D721Med (cell line): ENCODE measurements at regions not wholly inside any gene's neighbourhood (a gene's known extent, or its start where the extent isn't known, plus 50 kb on each side); places are given as distances from the start of the nearest gene placed in this dataset.

ENCODE experiments used
- DNase-seq: peaks from one replicate; pipeline ENCODE4 v3.0.0; 2011; ENCODE audit warnings: low spot score; ENCODE audit not compliant: insufficient read length
- FAIRE-seq: peaks from 2 replicates; lab custom pipeline; 2011; peaks lifted over from hg19 to GRCh38; lab: Jason Lieb, UNC
- CTCF ChIP-seq: IDR thresholded peaks from 2 replicates; pipeline ENCODE4 v1.5.1; 2012; ENCODE audit warnings: mild to moderate bottlenecking, control low read depth; ENCODE audit not compliant: insufficient read depth; ENCODE audit errors: missing control alignments

DNA sequence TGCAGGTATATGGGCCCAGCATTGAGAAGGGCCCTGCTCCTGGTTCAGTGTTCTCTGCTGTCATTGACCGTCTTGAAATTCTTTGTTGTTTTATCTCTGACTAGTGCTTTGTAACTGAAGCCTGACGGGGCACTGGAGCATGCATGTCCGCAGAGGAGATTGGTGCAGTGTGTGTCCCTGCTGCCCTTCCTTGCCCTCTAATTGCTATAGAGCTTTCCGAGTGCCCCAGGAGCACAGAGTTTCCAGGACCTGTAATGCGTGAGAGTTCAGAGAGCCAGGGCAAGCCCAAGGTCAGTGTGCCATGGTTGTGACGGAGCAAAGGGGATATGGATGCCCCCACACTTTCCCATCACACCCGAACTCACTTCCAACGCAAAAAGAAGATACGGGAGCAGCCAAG lies 174.3 kb upstream of the UBE3A start:
- no peak for TF ChIP-seq CTCF
- FAIRE-seq, result no peak
- DNase-seq, result no peak

DNA sequence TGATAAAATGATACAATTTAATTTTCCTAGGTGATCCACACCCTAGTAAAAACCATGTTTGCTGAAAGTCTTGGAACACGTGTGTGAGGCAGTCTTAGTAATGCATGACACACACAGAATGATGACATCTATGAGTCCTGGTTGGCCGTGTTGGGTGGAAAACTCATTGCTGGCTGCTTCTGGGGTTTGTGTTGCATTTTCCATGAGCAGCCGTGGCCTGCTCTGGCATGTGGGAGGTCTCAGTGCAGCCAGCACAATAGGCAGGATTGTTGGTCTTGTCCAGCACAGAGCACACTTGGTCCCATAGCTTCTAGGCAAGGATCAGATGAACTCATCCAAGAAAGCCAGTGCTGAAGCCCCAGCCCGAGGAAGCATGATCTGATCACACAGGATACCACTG lies 172.8 kb upstream of the UBE3A start:
- no peak for FAIRE-seq
- no peak for DNase-seq
- no peak for TF ChIP-seq CTCF

DNA sequence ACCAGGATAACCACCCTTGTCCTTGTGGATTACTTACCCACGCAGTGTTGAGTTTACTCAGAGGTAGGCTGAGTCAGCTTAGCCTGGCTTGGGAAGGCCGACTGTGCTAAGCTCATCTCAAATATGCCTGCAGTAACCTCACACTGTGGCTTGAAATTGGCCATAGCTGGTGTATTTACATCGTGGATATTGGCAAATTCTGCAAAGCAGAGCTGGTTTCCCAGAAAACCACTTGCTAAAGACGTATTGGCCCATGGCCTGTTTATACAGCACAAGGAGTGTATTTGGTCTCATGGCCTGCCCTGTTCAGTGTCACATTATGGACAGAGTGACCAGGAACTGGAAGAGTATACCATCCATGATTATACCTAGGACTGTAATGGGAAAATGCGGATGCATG lies 170.5 kb upstream of the UBE3A start:
- no peak for FAIRE-seq
- DNase-seq, result no peak
- no peak for TF ChIP-seq CTCF

- no peak for DNase-seq
- no peak for FAIRE-seq
- no peak for TF ChIP-seq CTCF
Measured at GRCh38 chr15:25608926-25609325, 170.1 kb upstream of the UBE3A start.

DNA sequence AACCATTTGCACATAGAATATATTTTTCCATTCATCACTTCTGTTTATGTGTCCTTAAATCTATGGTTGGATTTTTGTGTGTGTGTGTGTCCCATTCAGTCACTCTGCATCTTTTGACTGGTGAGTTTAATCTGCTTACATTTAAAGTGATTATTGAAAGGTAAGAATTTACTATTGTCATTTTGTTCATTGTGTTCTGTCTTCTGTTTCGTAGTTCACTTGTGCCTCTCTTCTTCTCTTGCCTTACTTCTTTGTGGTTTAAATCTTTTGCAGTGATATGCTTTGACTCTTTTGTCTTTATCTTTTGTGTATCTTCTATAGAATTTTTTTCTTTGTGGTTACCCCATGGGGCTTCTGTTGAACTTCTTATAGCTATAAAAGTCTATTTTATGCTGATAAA lies 166.3 kb upstream of the UBE3A start:
- no peak for DNase-seq
- TF ChIP-seq CTCF, result no peak
- no peak for FAIRE-seq

DNA sequence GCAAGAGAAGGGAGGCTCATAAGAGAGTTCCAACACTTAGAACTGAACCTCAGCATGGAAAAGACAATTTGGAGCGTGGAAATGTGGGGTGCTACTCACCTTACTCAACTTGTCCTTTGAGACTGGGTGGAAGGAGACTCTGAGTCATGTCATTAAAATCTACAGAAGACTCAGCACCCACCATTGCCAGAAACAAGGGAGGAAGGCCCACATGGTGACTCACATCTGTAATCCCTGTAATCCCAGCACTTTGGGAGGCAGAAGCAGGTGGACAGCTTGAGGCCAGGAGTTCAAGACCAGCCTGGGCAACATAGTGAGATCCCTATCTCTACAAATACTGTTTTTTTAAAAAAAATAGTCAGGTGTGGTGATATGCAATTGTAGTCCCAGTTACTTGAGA lies 161.9 kb upstream of the UBE3A start:
- FAIRE-seq (no peak), DNase-seq (no peak)
- TF ChIP-seq CTCF, result no peak

DNA sequence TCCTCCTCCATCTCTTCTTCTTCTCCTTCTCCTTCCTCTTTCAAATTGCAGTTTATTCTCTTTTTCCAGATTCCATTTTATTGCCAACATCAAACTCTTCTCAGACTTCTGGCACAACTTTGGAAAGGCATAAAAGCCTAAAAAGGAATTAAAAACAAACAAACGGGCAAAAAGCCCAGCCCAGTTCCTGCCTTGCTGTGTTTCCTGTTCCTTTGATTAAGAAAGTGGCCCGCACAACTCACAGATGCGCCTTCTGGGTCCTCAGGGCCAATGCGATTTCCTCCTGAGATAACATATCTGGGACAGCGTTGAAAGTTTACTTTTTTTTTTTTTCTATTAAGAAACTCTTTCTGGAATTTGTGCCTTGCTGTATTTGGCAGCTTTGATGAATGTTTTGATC lies 158.7 kb upstream of the UBE3A start:
- FAIRE-seq (no peak), DNase-seq (no peak)
- no peak for TF ChIP-seq CTCF
